ENCODE measurements at regions not wholly inside any gene's neighbourhood (a gene's known extent, or its start where the extent isn't known, plus 50 kb on each side); places are given as distances from the start of the nearest gene placed in this dataset.

DNA sequence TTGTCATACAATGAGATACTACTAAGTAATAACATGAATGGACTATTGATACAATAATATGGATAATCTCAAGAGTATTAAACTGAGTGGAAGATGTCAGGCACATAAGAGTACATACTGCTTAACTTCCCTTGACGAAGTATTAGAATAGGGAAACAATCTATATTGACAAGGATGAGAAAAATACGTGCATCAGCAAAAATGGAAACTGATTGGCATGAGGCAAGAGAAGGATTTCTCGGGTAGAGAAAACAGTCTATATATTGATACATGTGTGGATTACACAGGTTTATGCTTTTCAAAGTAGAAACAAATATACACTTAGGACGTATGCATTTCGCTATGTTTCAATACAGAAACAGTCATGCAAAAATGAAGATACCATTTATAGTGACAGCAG is 57.4 kb downstream of the PRR20E start:
- Mint-ChIP-seq H3K4me1 (ENCODE audit: low read depth) (no peaks in the 10 kb centered on the region), H3K4me3 (no peak overlapping the region), H3K9me3 (ENCODE audit: insufficient read depth) (peaks cover 14% of the 10 kb centered on the region), H3K27me3 (ENCODE audit: low read depth) (no peaks in the 10 kb centered on the region), H3K27ac (no peak overlapping the region), H3K36me3 (ENCODE audit: low read depth) (no peaks in the 10 kb centered on the region)
- ATAC-seq (no peak), DNase-seq (no peak)
- ChIA-PET POLR2A (no interaction called here), CTCF (no interaction called here)

DNA sequence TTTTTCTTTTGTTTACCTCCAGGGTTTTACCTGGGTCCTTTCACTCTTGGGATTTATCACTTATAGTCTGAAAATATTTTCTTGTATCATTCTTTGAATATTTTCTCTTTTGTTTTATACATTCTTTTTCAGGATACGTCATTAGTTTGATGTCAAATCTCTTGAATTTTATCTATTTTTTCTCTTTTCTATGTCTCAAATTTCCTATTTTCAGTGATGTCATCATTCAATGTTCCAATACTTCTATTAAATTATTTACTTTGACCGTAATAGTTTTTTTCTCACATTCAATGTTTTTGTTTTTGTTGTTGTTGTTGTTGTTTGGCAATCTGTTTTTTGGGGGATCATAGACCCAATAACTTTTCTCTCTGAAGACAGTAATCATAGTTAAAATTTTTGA is 83.5 kb downstream of the PRR20E start:
- no peak for DNase-seq
- H3K4me3 Mint-ChIP-seq: no peak overlapping the region
- no peak overlapping the region for H3K27ac Mint-ChIP-seq
- H3K27me3 Mint-ChIP-seq (ENCODE audit: low read depth): no peaks in the 10 kb centered on the region
- ATAC-seq: no peak
- CTCF ChIA-PET: no interaction called here
- H3K36me3 Mint-ChIP-seq (ENCODE audit: low read depth): no peaks in the 10 kb centered on the region
- POLR2A ChIA-PET: no interaction called here
- no peaks in the 10 kb centered on the region for H3K4me1 Mint-ChIP-seq (ENCODE audit: low read depth)
- H3K9me3 Mint-ChIP-seq (ENCODE audit: insufficient read depth): peaks cover 27% of the 10 kb centered on the region

DNA sequence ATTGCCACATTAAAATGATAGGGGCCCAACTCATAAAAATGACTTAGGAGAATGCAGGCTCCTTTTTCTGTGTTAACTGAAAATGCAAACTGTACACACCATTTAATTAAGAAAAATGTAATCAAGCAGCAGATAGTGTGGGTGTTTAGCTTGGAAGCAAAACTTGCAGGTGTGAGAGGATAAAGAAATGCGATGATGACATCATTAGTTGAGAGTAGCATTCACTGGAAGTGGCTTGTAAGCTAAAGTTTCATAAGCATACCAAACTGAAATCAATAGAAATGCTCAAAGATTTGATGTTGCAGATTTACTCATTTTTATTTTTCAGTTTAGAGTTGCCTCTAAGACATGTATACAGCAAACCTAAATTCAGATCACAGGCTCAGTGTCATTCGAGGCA is 86.6 kb downstream of the PRR20E start:
- no peak for ATAC-seq
- H3K27me3 Mint-ChIP-seq (ENCODE audit: low read depth): no peaks in the 10 kb centered on the region
- H3K36me3 Mint-ChIP-seq (ENCODE audit: low read depth): no peaks in the 10 kb centered on the region
- no peak overlapping the region for H3K27ac Mint-ChIP-seq
- no peak for DNase-seq
- H3K4me1 Mint-ChIP-seq (ENCODE audit: low read depth): no peaks in the 10 kb centered on the region
- H3K9me3 Mint-ChIP-seq (ENCODE audit: insufficient read depth): peaks cover 28% of the 10 kb centered on the region
- POLR2A ChIA-PET: no interaction called here
- H3K4me3 Mint-ChIP-seq: no peak overlapping the region
- CTCF ChIA-PET: no interaction called here

DNA sequence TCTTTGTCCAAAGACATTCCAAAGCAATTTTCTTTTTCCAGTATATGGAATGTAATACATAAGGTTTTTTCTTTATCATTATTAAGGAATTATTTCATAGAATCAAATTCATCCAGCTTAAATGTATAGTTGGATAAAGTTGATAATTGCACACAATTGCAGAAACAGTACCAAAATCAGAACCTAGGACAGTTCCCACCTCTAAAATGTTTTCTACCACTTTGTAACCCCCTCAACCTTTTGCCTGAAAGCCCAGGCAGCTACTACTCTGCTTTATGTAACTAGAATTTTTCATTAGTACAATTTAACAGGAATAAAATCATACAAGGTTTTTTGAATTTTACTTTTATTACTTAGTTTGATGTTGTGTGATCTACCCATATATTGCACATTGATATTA is 98.0 kb downstream of the PRR20E start:
- Mint-ChIP-seq H3K9me3 (ENCODE audit: insufficient read depth) (peaks cover 24% of the 10 kb centered on the region), H3K4me1 (ENCODE audit: low read depth) (no peaks in the 10 kb centered on the region), H3K27me3 (ENCODE audit: low read depth) (no peaks in the 10 kb centered on the region), H3K27ac (no peak overlapping the region), H3K36me3 (ENCODE audit: low read depth) (no peaks in the 10 kb centered on the region), H3K4me3 (no peak overlapping the region)
- ATAC-seq (no peak), DNase-seq (no peak)
- ChIA-PET CTCF (no interaction called here), POLR2A (no interaction called here)

DNA sequence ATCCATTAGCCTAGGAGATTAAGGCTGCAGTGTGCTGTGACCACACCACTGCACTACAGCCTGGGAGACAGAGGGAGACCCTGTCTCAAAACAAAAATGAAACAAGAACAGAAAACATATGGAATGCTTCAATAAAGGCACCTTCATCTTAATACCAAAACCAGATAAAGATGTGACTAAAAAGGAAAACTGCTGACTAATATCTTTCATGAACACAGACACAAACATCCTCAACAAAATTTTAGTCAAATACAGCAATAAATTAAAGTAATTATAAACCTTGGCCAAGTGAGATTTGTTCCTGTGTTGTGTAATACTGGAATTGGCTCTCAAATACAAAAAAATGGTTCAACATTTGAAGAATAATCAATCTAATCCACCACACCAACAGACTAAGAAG is 103.5 kb downstream of the PRR20E start:
- POLR2A ChIA-PET: no interaction called here
- Mint-ChIP-seq H3K27me3 (ENCODE audit: low read depth) (no peaks in the 10 kb centered on the region), H3K4me3 (no peak overlapping the region), H3K9me3 (ENCODE audit: insufficient read depth) (peaks cover 19% of the 10 kb centered on the region), H3K36me3 (ENCODE audit: low read depth) (no peaks in the 10 kb centered on the region), H3K27ac (no peak overlapping the region), H3K4me1 (ENCODE audit: low read depth) (no peaks in the 10 kb centered on the region)
- ATAC-seq (no peak), DNase-seq (no peak)
- CTCF ChIA-PET: no interaction called here

DNA sequence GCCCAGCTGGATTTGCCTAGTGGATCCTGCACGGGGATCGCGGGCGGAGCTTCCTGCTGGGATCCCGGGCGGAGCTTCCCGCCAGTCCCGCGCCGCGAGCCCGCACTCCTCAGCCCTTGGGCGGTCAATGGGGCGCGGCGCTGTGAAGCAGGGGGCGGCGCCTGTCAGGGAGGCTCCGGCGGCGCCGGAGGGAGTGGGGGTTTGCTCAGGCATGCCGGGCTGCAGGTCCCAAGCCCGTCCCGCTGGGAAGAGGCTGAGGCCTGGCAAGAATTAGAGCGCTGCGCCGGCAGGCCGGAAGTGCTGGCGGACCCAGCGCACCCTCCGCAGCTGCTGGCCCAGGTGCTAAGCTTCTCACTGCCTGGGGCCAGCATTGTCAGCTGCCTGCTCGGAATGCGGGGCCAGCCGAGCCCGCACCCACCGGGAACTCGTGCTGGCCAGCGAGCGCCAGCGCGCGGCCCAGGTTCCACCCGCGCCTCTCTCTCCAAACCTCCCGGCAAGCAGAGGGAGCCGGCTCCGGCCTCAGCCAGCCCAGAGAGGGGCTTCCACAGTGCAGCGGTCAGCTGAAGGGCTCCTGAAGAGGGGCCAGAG is 119.6 kb downstream of the PRR20E start:
- CTCF ChIA-PET: no interaction called here
- no peak for DNase-seq
- peaks cover 20% of the 10 kb centered on the region for H3K9me3 Mint-ChIP-seq (ENCODE audit: insufficient read depth)
- no peaks in the 10 kb centered on the region for H3K36me3 Mint-ChIP-seq (ENCODE audit: low read depth)
- POLR2A ChIA-PET: no interaction called here
- H3K27me3 Mint-ChIP-seq (ENCODE audit: low read depth): no peaks in the 10 kb centered on the region
- no peak overlapping the region for H3K27ac Mint-ChIP-seq
- H3K4me1 Mint-ChIP-seq (ENCODE audit: low read depth): no peaks in the 10 kb centered on the region
- no peak overlapping the region for H3K4me3 Mint-ChIP-seq
- no peak for ATAC-seq

DNA sequence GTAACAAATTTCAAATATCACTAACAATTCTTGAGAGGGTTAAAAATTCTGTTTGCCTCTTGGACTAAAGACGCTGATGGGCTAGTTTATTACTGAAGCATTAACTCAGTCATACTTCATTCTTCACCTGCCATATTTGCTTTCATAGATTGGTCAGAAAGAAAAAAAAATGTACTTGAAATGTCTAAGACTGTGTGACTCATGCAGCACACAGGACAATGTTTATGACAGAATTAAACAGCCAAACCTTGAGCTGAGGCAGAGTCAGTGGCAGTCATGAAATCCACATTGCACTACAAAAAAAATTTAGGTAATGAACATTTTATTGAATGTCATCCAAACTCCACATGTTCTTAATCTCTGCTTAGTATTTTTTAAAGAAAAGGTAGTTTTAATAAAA is 135.6 kb downstream of the PRR20E start:
- H3K4me3 Mint-ChIP-seq: no peak overlapping the region
- no peak for DNase-seq
- no peaks in the 10 kb centered on the region for H3K36me3 Mint-ChIP-seq (ENCODE audit: low read depth)
- H3K27me3 Mint-ChIP-seq (ENCODE audit: low read depth): no peaks in the 10 kb centered on the region
- ATAC-seq: no peak
- no peak overlapping the region for H3K27ac Mint-ChIP-seq
- POLR2A ChIA-PET: no interaction called here
- CTCF ChIA-PET: no interaction called here
- peaks cover 26% of the 10 kb centered on the region for H3K9me3 Mint-ChIP-seq (ENCODE audit: insufficient read depth)
- H3K4me1 Mint-ChIP-seq (ENCODE audit: low read depth): no peaks in the 10 kb centered on the region

DNA sequence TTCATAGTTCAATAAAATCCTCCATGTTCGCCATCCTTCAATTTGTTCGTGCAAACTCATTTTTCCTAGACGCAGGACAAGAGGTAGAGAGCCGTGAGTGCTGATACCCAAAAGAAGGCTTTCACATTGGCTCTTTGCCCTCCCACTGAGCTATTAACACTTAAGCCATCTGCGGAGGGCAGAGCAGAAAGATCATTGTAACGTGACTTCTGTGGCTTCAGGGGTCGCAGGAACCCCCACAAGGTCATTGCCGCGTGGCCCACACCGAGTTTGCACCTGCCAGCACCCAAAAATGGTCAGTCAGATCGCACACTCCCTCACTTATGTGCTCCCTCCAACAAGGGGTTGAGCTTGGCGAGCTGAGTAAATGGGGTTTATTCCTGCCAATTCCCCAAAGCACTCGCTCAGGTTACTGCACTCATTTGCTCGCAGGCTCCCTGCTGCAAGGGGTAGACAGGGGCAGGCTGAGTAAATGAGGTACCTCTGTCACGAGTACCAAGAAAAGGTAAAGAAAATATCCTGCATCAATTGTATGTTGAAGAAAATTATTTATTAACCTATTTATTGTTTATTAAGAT is 144.1 kb downstream of the PRR20E start:
- POLR2A ChIA-PET: no interaction called here
- no peak overlapping the region for H3K4me3 Mint-ChIP-seq
- no peak for DNase-seq

DNA sequence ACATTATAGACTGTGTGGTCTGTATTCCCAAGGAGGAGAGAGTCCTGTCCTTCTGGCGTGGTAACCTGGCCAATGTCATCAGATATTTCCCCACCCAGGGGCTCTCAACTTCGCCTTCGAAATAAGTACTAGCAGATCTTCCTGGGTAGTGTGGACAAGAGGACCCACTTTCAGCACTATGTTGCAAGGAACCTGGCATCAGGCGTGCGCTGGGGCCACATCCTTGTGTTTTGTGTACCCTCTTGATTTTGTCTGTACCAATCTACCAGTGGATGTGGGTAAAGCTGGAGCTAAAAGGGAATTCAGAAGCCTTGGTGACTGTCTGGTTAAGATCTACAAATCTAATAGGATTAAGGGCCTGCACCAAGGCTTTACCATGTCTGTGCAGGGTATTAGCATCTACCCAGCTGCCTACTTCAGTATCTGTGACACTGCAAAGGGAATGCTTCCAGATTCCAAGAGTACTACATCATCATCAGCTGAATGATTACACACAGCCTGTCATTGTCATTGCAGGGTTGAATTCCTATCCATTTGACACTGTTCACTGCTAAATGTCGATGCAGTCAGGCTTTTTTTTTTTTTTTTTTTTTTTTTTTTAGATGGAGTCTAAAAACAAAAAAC is 148.0 kb downstream of the PRR20E start:
- Mint-ChIP-seq H3K36me3 (ENCODE audit: low read depth) (no peaks in the 10 kb centered on the region), H3K9me3 (ENCODE audit: insufficient read depth) (peaks cover 21% of the 10 kb centered on the region), H3K4me1 (ENCODE audit: low read depth) (no peaks in the 10 kb centered on the region), H3K4me3 (no peak overlapping the region), H3K27ac (no peak overlapping the region), H3K27me3 (ENCODE audit: low read depth) (no peaks in the 10 kb centered on the region)
- DNase-seq: no peak
- no peak for ATAC-seq
- POLR2A ChIA-PET: no interaction called here
- CTCF ChIA-PET: no interaction called here

More for the DNA sequence above, 144.1 kb downstream of the PRR20E start:
- ATAC-seq: no peak
- CTCF ChIA-PET: no interaction called here
- Mint-ChIP-seq H3K27me3 (ENCODE audit: low read depth) (no peaks in the 10 kb centered on the region), H3K36me3 (ENCODE audit: low read depth) (no peaks in the 10 kb centered on the region), H3K9me3 (ENCODE audit: insufficient read depth) (peaks cover 3% of the 10 kb centered on the region), H3K4me1 (ENCODE audit: low read depth) (no peaks in the 10 kb centered on the region), H3K27ac (no peak overlapping the region)

DNA sequence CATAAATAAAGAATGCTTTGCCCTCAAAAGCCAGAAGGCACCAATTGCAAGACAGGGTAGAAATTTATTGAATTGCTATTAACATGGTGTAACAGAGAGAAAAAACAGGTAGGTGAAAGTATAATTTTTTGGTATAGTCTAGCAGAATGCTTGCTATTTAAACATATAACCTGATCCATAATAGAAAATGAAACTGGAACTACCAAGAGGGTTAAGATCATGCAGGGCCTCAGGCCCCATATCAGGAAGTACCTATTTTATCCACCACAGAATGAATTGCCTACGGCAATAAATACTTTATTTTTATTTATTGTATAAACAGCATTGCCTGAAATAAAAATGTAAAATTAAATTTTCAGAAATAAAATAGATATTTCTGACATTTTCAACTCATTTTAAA is 159.5 kb downstream of the PRR20E start:
- DNase-seq: no peak
- CTCF ChIA-PET: no interaction called here
- no peak for ATAC-seq
- Mint-ChIP-seq H3K9me3 (ENCODE audit: insufficient read depth) (peaks cover 22% of the 10 kb centered on the region), H3K27ac (no peak overlapping the region), H3K4me1 (ENCODE audit: low read depth) (no peaks in the 10 kb centered on the region), H3K27me3 (ENCODE audit: low read depth) (no peaks in the 10 kb centered on the region), H3K36me3 (ENCODE audit: low read depth) (no peaks in the 10 kb centered on the region), H3K4me3 (no peak overlapping the region)
- POLR2A ChIA-PET: no interaction called here

DNA sequence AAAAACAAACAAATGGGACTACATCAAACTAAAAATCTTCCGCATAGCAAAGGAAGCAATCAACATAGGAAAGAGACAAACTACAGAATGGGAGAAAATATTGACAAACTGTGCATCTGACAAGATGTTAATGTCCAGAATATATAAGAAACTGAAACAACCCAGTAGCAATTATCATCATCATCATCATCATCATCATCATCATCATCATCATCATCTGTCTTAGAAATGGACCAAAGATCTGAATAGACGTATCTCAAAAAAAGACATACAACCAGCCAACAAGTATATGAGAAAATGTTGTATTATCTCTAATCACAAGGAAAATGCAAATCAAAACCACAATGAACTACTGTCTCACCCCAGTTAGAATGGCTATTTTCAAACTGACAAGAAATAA is 173.9 kb downstream of the PRR20E start:
- Mint-ChIP-seq H3K27ac (no peak overlapping the region), H3K4me1 (ENCODE audit: low read depth) (no peaks in the 10 kb centered on the region), H3K27me3 (ENCODE audit: low read depth) (no peaks in the 10 kb centered on the region), H3K4me3 (no peak overlapping the region), H3K9me3 (ENCODE audit: insufficient read depth) (peaks cover 8% of the 10 kb centered on the region), H3K36me3 (ENCODE audit: low read depth) (no peaks in the 10 kb centered on the region)
- no peak for DNase-seq
- ChIA-PET CTCF (no interaction called here), POLR2A (no interaction called here)
- ATAC-seq: no peak

DNA sequence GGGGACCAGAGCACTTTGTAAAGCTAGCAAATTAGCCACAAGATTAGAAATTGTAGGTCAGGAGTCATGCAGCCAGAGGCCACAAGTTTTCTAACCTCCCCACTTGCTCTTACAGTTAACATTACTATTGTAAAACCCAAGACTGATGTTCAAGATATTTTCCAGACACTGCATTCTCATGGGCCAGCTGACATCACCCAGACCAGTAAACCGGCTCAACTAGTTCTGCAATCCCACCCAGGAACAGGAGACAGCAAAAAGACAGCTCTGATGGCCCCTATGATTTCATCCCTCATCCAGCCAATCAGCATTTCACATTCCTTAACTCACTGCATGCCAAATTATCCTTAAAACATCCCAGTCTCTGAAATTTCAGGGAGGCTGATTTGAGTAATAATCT is 178.5 kb downstream of the PRR20E start:
- H3K4me1 Mint-ChIP-seq (ENCODE audit: low read depth): no peaks in the 10 kb centered on the region
- H3K9me3 Mint-ChIP-seq (ENCODE audit: insufficient read depth): peaks cover 12% of the 10 kb centered on the region
- H3K4me3 Mint-ChIP-seq: no peak overlapping the region
- DNase-seq: no peak
- H3K36me3 Mint-ChIP-seq (ENCODE audit: low read depth): no peaks in the 10 kb centered on the region
- ChIA-PET CTCF (no interaction called here), POLR2A (no interaction called here)
- no peak for ATAC-seq
- no peak overlapping the region for H3K27ac Mint-ChIP-seq
- no peaks in the 10 kb centered on the region for H3K27me3 Mint-ChIP-seq (ENCODE audit: low read depth)

DNA sequence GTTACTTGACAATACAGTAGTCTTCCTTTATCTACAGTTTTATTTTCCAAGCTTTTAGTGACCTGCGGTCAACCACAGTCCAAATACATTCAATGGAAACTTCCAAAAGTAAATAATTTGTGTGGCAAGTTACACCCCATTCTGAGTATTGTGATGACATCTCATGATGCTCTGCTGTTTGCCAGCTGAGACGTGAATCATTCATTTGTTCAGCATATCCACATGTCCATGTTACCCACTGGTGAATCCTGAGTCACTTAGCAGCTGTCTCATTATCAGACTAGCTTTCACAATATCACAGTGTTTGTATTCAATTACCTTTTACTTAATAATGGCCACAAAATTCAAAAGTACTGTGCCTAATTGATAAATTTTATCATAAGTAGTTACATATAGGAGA is 179.8 kb downstream of the PRR20E start:
- ChIA-PET CTCF (no interaction called here), POLR2A (no interaction called here)
- H3K4me1 Mint-ChIP-seq (ENCODE audit: low read depth): no peaks in the 10 kb centered on the region
- DNase-seq: no peak
- no peak for ATAC-seq
- no peak overlapping the region for H3K27ac Mint-ChIP-seq
- H3K9me3 Mint-ChIP-seq (ENCODE audit: insufficient read depth): peaks cover 15% of the 10 kb centered on the region
- no peaks in the 10 kb centered on the region for H3K36me3 Mint-ChIP-seq (ENCODE audit: low read depth)
- H3K4me3 Mint-ChIP-seq: no peak overlapping the region
- no peaks in the 10 kb centered on the region for H3K27me3 Mint-ChIP-seq (ENCODE audit: low read depth)

All from activated CD8-positive, alpha-beta T cell treated with anti-CD3 and anti-CD28 coated beads, Interleukin-2, amount 10 ng/mL, durations not matched to agents 7 days and 5 days (primary cell).